Cardiac fibroblast (primary cell): ENCODE measurements at regions not wholly inside any gene's neighbourhood (a gene's known extent, or its start where the extent isn't known, plus 50 kb on each side); places are given as distances from the start of the nearest gene placed in this dataset.

Experiments
- DNase-seq, 2 donors: peaks; one replicate each; pipeline versions ENCODE4 v3.0.0 to v3.0.0-alpha.2; 2010; ENCODE audit warnings: low read depth in 2 of 2
- H3K4me3 ChIP-seq, 2 donors: replicated peaks in 1 of 2; 1 replicate in 1 of 2; 2 replicates in 1 of 2; pipeline ENCODE4 v1.5.1; 2011; ENCODE audit warnings: low read depth in 2 of 2, low read length in 2 of 2, mild to moderate bottlenecking in 2 of 2, moderate library complexity in 1 of 2
- CTCF ChIP-seq: IDR thresholded peaks from one replicate; pipeline ENCODE4 v1.5.1; 2011; ENCODE audit warnings: low read depth, mild to moderate bottlenecking, low read length, inconsistent platforms

- no peak for DNase-seq
- no peak for TF ChIP-seq CTCF
- H3K4me3 ChIP-seq, result no peak overlapping the region
Measured at GRCh38 chr21:35333831-35334618, 284.9 kb upstream of the RUNX1 start.

DNA sequence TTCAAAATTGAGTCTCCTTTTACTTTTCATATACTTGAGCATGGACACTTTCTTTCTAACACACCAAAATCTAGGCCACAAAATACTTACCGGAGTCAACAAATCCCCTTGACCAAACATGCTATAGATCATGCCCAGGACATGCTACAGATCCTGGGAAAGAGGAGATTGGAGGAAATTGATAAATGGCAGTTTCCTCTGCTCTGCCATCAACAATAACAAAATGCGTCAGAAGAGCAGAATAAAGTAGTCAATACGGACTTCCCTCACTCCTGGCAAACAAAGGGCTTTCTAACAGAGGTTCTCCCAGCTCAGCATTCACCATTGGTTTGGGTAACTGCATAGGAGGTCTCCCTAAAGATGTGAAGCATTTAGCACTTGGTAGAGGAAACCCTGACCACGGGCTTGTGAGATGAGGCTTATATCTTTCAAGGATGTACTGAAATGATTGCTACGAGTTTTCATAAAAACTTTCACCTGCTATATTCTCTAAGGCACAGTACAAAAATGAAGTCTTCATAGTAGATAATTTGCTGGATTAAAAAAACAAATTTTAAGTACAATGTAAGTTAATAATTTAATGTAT lies 283.8 kb upstream of the RUNX1 start:
- no peak overlapping the region for H3K4me3 ChIP-seq
- no peak for TF ChIP-seq CTCF
- DNase-seq, result no peak

GRCh38 chr21:35329940-35330660 lies 281.0 kb upstream of the RUNX1 start:
- no peak overlapping the region for H3K4me3 ChIP-seq
- DNase-seq, result no peak

DNA sequence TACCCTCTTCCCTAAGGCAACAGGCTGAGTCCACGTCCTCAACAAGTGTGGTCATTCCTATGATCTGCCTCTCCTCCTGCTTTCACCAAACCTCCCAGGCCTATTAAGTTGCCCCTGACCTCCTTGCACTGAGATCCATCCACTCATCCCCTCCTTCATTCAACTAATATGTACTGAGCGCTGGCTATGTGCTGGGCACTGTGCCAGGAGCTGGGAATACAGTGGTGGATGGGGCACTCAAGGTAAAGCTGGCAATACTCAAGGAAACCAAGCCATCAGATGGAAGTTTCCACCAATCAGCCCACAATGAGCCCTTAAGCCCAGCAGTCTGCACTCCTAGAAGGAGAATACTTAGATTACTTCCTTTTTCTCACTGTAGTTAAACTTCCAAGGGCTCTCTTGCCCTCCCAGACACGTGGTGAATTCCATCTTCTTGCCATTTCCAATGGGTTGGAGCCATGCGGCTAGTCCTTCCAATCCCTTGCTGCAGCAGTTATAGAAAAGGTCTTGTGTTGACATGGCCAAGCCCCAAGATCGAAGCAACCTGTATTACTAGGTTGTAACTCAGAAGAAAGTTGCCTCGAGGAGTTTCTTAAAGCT lies 279.9 kb upstream of the RUNX1 start:
- DNase-seq, result no peak
- H3K4me3 ChIP-seq, result no peak overlapping the region
- no peak for TF ChIP-seq CTCF

More at GRCh38 chr21:35329940-35330660, 281.0 kb upstream of the RUNX1 start:
- no peak for TF ChIP-seq CTCF

DNA sequence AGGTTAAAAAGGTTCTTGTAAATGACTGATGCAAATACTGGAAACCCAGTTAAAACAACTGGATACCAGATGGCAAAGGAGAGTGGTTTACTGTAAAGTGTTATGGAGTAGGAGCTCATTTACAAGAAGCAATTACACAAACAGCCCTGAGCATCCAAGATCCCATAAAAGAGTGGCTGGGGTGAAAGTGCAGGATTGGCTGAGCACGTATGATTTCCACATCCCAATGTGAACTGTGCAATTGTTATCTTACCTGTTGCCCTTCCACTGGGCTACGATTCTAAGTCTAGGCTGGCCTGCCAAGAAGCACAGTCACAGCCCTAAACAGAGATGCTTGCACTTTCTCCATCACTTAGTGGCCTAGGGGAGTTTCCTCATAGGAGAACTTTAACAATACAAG lies 277.6 kb upstream of the RUNX1 start:
- TF ChIP-seq CTCF, result no peak
- H3K4me3 ChIP-seq, result no peak overlapping the region
- peak in 1 of 2 donors; percentile 69 for DNase-seq

DNA sequence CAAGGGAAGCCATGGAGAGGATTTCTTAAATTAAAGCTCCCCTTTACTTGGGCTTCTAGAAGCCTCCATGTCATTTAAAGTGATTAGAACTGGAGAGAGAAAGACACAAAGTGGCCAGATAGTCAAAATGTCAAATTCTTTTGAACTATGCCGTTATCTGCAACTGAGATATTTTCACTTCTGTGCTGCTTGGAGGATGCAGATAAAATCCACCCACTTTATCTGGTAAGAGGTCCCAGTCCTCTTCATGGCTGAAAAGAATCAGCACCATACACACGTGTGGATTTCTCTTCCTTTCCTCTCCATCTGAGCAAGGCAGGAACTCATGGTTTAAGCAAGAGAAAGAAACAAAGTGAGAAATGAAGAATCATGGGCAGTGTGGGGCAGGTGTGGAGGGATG lies 276.9 kb upstream of the RUNX1 start:
- H3K4me3 ChIP-seq, result no peak overlapping the region
- no peak for TF ChIP-seq CTCF
- no peak for DNase-seq
